8988T (cell line): ENCODE measurements at regions not wholly inside any gene's neighbourhood (a gene's known extent, or its start where the extent isn't known, plus 50 kb on each side); places are given as distances from the start of the nearest gene placed in this dataset.
"Not testable (repeated sequence)": the region's sequence is repeated elsewhere in the genome, so short reads cannot be mapped to it uniquely, and the experiment has no call there.

Experiments
- DNase-seq: peaks from one replicate; pipeline ENCODE4 v3.0.0; 2011

DNA sequence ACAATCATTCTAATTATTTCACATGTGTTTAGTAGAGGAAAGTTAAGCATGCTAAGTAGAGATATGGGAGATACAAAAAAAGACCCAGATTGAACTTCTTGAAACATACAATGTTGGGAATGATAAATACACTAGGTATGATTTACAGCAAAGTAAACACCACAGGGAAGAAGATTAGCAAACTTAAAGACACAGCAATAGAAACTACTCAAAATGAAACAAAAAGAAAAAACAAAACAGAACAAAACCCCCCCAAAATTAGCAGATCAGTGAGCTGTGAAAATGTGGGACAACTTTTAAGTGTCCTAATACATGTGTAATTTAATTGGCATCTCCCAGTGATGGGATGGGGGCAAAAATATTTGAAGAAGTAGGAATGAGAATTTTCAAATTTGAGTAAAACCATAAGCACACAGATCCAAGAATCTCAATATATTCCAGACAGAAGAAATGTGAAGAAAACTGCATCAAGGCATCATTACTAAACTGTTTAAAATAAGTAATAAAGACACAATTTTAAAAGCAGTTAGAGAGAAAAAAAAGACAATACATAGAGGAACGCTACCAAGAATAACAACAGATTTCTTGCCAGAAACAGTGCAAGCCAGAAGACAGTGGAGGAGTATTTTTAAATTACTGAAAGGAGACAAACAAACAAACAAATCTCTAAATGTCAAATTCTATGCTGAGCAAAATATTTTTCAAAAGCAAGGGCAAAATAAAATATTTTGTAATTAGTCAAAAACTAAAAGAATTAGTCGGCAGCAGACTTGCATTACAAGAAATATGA lies 473.7 kb downstream of the QKI start:
- no peak for DNase-seq

DNA sequence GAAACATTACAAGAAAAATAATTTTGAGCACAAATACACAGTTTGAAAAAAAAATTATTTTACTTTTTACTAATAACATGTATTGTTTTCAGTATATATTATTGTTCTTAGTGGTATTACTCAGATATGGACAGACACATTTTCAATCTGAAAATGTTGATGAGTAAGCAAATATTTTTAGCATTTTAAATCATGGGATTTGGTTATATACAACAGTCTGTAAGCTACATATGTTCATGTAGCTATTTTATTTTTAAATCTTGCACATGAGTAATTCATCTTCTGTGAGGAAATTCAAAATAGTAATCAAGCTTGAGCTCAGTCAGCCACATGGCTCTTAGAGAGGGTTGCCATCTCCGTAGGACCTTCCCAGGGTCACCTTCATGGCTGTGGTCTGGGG lies 471.9 kb downstream of the QKI start:
- no peak for DNase-seq

DNA sequence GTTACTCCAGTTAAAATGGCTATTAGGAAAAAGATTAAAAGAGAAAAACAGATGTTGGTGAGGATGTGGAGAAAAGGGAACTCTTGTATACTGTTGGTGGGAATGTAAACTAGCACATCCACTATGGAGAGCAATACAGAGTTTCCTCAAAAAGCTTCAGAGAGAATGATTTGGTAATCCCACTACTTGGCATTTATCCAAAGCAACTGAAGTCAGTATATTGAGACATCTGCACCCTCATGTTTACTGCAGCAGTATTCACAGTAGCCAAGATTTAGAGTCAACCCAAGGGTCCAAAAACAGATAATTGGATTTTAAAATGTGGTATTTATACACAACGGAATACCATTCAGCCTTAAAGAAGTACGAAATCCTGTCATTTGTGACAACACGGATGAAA lies 469.5 kb downstream of the QKI start:
- DNase-seq: no peak

DNA sequence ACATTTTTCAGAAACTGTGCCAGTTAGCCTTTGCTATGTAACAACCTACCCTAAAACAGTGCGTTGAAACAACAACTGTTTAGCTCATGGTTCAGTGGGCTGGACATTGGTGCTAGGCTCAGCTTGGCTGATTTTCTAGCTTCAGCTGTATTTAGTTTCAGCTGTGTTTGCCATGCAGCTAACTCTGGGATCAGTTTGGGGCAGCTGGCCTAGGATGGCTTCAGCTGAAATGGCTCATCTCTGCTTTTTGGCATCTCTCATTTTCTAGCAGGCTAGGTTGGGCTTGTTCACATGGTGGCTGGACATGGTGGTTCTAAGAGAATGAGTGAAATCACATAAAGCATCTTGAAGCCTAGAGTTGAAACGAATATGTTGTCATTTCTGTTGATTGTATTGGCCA lies 464.2 kb downstream of the QKI start:
- DNase-seq: no peak

DNA sequence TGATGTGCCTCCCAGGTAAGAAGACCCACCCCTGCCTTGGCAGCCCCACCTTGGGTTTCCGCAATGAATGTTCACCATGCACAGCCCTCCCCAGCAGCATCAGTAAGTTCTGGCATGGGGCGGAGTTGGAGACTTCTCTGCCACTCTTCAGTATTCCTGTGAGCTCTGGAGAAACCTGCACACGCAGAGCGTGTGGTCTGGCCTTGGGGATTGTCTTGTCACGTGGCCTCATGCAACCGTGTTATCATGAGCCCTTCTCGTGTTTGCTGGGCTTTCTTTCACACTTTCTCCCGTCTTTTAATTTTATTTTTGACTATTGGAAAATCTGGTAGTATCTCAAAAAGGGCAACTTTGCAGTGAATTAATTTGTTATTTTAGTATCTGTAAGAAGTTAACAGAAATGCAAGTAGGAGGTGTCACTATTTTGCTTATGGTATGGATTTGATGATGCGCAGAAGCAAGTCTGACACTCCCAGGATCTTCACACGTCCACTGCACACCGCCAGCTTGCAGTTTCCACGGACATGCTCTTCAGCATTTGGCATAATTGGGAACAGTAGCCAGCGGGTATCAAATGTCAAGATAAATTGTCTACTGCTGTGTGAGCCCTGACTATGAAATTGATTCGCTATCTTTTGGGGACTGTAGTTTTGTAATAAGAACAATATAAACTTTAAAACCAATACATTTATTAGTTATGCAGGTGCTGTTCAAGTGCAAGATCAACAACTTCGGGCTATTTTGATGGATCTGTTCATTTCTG lies 463.5 kb downstream of the QKI start:
- DNase-seq: no peak

DNA sequence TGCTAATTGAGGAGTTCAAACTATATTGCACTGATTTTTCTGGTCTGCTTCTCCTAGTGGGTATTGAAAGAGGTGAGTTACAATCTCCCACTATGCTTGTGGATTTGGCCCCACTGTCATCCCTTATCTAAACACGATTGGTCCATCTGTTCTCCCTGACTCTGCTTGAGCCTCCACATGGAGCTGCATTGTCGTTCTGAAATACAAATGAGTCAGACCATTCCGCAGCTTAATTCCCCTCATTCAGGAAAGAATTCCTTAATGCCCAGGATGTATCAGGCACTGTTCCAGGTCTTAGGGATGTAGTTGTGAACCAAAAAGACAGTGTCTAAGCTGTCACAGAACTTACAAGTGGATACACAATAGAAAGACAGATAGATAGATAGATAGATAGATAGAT lies 461.9 kb downstream of the QKI start:
- DNase-seq: no peak

DNA sequence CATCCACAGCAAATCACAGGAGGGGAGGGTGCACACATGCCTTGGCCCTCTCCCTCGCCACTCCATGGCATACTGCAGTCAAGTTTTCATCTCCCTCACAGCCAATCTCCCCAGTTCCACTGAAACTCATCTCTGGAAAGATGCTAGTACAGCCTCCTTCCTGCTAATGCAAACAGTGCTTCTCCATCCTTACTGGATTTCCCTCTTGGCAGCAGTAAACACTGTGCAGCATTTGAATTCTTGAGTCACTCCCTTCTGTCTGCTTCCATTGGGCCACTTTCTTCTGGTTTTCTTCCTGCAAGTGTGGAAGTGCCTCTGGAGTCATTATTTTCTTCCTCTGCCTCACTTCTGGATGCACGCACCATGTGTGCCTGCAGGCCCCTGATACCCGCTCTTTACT lies 460.3 kb downstream of the QKI start:
- DNase-seq: no peak

DNA sequence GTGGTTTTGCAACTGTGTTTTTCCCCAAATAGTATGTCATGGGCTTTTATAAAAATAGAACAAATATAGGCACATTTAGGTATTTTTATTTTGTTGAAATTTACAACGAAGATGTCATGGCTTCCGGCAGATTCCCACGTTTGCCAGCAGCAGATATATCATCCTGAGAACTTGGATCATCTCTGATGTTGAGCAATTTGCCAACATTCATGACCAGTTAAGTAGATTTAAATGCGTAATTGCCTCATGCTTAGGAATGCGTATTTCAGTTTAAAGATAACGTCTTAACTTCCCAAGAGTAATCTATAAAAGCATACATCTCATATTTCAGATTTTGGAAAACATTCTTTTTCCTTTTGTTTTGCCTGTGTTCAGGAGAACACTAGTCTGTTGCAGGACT lies 457.8 kb downstream of the QKI start:
- no peak for DNase-seq

DNA sequence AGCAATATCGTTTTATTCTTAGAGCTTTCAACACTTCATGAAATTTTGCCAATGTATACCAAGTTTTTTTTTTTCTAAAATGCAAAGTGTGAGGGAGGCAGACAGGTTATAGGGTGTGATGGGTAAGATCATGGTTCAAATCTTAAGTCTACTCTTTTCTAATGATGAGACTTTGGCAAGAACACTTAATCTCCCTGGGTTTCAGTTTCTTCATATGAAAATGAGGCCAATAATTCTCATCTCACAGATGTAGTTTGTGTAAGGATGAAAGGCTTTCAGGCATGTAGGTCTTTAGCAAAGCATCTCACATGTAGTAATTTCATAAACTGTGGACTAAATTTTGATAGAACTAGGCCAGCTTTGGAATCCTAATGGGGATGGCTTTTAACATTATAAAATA lies 457.1 kb downstream of the QKI start:
- no peak for DNase-seq

DNA sequence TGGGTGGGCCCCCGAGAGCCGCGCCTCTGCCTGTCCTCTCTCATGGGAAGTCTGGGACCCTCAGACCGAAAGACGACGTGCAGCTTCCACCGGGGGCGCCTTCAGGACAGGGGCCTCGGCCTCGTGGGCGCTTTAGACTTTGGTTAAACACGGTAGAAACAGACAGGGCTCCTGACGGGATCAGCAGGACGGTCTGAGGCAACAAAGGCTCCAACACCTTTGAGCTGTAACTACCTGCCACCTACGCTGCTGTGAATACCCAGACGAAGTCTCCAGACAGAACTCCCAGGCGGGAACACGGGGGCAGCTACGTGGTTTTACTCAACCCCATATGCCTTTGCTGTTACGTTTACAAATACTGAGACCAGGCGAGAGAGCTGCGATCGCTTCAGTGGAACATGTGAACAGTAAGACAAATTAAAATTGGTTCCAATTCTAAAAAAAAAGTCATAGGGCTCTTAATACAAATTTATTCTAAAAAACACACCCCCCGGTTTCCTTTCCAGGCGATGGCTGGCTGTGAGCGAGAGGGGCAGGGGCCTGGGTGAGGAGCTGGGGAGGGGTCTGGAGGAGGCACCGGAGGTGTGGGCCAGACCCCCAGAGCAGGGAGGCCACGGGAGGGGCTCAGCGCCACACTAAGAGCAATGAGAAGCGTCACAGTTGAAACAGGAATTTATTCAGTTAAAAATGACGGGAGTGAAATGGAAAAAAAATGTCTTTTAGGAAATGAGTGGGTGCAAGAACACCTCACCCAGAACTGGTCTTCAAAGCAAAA lies 453.2 kb downstream of the QKI start:
- DNase-seq: no peak

DNA sequence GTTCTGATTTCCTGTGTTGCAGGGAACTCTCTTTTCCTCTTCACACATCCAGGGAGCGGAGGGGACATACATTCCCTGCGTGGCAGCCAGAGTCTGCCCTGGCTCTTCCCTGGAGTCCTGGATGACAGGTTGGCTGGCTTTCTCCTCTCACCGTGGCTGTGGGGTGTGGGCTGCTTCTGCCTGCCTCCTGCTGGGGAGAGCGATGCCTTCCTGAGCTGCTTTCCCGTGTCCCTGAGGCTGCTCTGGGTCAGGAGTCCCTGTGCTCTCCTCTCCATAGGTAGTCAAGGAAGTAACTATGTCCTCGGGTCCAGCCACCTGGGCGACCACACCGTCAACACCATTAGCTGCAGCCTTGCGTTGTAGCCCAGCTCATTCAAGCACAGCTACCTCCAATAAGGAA lies 451.7 kb downstream of the QKI start:
- no peak for DNase-seq

DNA sequence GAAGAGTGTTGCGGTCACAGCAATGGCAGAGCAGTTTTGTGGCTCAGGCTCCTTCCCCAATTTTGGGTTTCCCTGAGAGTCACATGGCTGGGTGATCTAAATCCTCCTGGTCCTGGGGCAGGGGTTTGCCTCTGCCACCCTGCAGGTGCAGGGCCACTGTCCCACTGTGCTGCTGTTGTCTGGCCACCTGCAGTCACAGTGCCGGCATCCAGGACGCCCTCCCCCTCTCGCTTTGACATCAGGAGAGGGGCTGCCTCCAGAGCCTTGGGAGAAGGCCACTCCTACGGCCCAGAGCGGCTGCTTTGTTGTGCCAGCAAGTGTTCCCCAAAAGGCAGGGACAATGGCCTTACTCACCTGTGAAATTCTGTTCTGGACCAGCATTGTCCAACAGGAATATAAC lies 449.0 kb downstream of the QKI start:
- DNase-seq: no peak

DNA sequence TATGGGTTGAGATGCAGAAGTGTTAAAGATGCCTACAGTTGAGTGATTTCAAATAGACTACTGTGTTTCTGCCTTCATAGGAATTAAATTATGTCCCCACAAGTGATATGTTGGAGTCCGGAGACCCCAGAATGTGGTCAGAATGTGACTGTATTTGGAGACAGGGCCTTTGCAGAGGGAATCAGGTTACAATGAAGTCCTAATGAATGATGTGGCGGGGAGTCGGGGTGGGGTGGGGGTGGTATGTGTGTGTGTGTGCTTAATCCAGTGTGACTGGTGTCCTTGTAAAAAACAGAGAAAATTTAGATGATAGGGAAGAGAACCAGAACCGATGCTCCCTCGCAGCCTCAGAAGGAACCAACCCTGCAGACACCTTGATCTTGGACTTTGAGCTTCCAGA lies 448.2 kb downstream of the QKI start:
- DNase-seq: no peak

DNA sequence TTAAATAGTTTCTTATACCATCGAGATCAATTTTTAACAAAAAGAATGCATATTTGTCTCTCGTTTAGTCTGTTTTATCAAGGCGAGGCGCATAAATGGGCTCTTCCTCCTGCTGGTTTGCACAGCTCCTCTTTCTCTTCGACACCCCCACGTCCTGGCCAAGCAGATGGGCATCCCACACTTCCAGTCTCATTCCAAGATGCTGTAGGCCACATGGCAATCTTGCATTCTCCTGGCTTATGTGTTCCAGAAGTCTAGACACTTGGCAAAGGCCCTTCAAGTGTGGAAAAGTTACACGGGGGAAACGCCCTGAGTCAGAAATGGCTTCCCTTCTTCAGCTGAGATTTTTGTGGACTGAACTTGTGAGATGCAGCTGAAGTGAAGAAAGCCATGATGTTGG lies 447.1 kb downstream of the QKI start:
- DNase-seq: no peak

DNA sequence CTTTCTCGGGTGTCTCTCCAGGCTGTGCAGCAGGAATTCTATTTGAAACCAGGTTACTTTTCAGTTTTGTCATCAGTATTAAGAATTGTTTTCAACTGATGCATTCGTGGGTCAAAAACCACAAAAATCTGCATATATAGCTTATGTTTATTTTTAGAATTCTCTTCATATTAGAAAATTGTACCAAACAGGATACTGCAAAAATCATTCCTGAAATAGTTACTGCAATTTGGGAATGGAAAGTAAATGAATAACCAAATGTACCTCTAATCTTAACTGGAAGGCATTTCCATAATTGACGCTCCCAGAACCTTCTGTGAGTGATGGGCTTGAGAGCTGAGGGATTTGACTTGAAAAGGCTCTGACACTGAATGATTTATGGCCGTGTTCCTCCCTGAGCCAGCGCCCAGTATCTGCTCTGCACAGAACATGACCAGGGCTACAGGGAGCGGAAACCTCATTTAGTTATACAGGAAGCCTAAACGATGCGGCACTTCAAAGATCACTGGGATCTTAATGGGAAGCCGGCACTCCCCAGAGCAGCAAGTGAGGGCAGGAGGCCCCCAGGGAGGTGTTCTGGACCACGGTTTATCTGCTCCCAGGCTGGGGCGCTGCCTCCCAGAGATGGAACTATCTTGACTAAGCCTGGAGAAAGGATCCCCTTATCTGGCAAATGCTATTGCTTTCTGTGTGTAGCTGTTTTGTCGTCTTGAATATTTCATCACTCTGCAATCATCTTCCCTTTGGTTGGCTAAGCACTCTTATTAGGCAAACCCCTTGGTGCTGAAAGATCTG lies 446.0 kb downstream of the QKI start:
- DNase-seq: no peak

DNA sequence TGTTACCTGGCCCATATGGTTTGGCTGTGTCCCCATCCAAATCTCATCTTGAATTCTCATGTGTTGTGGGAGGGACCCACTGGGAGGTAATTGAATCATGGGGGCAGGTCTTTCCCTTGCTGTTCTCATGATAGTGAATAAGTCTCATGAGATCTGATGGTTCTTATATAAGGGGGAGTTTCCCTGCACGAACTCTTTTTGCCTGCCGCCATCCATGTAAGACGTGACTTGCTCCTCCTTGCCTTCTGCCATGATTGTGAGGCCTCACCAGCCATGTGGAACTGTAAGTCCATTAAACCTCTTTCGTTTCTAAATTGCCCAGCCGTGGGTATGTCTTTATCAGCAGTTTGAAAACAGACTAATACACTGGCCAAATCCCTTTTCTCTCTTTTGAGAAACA lies 444.4 kb downstream of the QKI start:
- DNase-seq: not testable (repeated sequence)

DNA sequence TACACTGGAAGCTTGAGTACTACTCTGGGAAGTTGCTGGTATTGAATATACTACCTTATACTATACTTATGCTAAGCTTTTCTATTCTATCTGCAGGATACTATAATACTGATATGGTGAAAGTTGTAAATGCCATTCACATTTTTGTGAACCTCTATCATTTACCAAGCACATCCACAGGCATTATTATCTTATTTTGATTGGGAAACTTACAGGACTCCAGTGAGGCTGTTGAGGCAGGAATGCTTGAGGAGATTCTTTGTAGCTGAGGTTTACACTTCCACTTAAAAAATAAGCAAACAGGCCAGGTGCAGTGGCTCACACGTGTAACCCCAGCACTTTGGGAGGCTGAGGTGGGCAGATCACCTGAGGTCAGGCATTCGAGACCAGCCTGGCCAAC lies 442.9 kb downstream of the QKI start:
- no peak for DNase-seq

DNA sequence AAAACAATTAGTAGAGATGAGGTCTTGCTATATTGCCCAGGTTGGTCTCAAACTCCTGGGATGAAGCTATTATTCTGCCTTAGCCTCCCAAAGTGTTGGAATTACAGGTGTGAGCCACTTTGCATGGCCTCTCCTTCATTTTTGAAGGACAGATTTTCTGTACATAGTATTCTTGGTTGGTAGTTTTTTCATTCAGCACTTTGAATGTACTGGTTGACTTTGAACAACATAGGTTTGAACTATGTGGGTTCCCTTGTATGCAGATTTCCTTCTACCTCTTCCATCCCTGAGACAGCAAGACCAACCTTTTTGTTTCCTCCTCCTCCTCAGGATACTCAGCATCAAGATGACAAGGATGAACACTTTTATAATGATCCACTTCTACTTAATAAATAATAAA lies 436.4 kb downstream of the QKI start:
- no peak for DNase-seq

DNA sequence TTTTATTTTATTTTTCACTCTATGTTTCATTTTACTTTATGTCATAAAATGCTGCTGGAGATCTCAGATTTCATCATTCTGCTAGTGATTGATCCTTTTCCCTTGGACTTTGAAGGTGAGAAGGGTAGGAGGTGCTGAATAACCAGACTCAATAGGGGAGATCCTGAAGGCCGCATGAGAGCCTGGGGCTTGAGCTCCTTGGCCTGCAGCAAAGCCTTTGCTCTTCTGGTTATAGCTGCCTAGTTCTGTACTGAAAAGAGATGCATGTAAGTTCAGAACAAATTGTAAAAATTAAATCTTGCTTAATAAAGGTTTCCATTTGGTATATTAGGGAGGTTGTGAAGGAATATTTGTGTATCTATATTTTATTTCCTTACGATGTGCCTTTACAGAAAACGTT lies 430.2 kb downstream of the QKI start:
- DNase-seq: no peak

DNA sequence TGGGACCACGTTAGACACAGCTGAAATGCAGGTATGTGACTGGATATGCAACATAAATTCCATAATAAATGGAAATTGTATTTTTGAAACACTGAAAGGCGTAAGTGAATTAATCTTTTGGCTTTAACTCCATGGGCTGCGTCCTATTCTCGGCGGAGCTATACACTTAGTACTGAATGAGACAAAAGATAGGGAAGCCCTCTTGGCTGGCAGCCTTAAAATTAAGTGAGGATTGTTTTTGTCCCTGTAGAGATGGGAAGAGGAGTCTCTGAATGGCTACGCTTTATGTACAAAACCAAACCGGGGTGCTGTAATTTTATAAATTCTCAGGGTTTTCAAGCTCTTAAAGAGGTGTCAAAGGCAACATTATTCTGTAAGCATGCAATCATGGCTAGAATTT lies 429.8 kb downstream of the QKI start:
- no peak for DNase-seq

DNA sequence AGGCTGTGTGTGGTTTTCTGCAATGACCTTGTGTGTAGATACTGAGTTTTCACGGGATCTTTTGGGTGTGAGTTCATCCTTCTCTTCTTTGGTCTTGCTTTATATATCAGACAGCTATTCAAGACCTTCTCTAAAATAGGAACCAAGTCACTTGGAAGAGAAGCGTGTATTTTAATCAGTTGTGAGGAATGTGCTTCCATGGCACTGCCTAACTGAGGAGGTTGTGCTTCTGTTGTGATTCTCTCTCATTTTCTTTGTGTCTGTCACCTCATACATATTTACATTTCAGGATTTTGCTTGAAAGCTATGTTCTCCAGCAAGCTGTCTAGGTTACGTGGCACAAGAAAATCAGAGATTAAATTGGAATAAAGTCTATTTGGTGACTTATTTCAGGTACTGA lies 428.7 kb downstream of the QKI start:
- no peak for DNase-seq

DNA sequence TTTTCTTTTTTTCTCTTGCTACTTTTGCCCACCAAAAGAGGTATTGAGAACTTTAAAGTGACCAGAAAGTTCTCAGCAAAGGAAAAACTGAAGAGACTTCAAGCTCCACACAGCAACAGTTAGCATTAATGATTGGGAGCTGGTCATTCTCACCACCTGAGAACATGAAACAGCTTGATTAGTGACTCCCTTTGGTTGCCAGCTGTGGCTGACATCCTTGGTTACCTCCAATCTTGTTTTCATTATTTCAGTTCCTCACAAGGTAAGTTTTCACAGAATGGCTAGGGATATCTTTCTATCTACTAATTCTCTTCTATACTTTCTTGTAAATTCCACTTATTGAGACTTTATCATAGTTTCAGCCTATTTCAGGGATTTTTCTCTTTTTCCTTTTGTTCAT lies 427.9 kb downstream of the QKI start:
- no peak for DNase-seq

DNA sequence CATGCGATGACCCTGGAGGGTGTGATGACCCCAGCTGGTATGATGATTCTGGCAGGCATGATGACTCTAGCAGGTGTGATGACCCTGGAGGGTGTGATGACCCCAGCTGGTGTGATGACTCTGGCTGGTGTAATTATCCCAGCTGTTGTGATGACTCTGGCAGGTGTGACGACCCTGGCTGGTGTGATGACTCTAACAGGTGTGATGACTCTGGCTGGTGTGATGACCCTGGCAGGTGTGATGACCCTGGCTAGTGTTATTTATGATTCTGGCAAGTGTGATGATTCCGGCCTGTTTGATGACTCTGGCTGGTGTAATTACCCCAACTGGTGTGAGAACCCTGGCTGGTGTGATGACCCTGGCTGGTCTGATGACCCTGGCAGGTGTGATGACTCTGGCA lies 427.2 kb downstream of the QKI start:
- DNase-seq: no peak
